Prostate gland (tissue), 2 donors: ENCODE measurements at regions not wholly inside any gene's neighbourhood (a gene's known extent, or its start where the extent isn't known, plus 50 kb on each side); places are given as distances from the start of the nearest gene placed in this dataset.

Experiments
- CTCF ChIP-seq, 4 experiments: fragments of 200-600 bp in 2 of 4; fragments of 450-650 bp in 2 of 4; sonication (generic) in 2 of 4; IDR thresholded peaks; 1 replicate in 3 of 4; 2 replicates in 1 of 4; pipeline ENCODE4 v1.5.1; 2016 to 2019; ENCODE audit warnings: antibody characterized with exemption in 4 of 4, mild to moderate bottlenecking in 2 of 4, moderate library complexity in 2 of 4
- POLR2A ChIP-seq: fragments of 450-650 bp; IDR thresholded peaks from one replicate; pipeline ENCODE4 v1.6.1; 2016; ENCODE audit warnings: antibody characterized with exemption, mild to moderate bottlenecking
- POLR2AphosphoS5 ChIP-seq: sonication (generic); formaldehyde crosslinking; IDR thresholded peaks from one replicate; pipeline ENCODE4 v1.6.1; 2017; ENCODE audit warnings: antibody characterized with exemption

- no peak for TF ChIP-seq CTCF (IDR thresholded peaks at IDR 0.05)
- TF ChIP-seq POLR2A, result no peak
- TF ChIP-seq POLR2AphosphoS5, result no peak
Measured at GRCh38 chr4:54924891-54925290, 200.5 kb downstream of the KDR start.
